A673 (cell line): ENCODE measurements at regions not wholly inside any gene's neighbourhood (a gene's known extent, or its start where the extent isn't known, plus 50 kb on each side); places are given as distances from the start of the nearest gene placed in this dataset.

Experiments used
- BruUV-seq: library from RNA; stranded (reverse); fragments of 400-500 nt; replicated peaks from 2 replicates; lab custom pipeline; 2021; lab: Mats Ljungman, UMichigan
- CTCF ChIA-PET: fragments of 300-600 bp; sonication (Branson Sonifier 250); formaldehyde crosslinking; loops from one replicate; lab custom pipeline; 2022; ENCODE audit warnings: antibody characterized with exemption; lab: Charles Lee
- POLR2A ChIA-PET: fragments of 300-600 bp; sonication (Branson Sonifier 250); formaldehyde crosslinking; loops from one replicate; lab custom pipeline; 2022; ENCODE audit warnings: antibody characterized with exemption; ENCODE audit not compliant: low non-redundant PET; lab: Charles Lee
- DNase-seq: peaks from one replicate; pipeline ENCODE4 v3.0.0-alpha.2; 2015; ENCODE audit warnings: low spot score
- H3K27ac ChIP-seq: fragments of 200-600 bp; sonication (generic); 2 replicates; pipeline ENCODE4 v1.5.1; 2016; ENCODE audit warnings: mixed run types, low read depth, mild to moderate bottlenecking, mixed read lengths, antibody characterized with exemption, low read length; ENCODE audit not compliant: poor library complexity, severe bottlenecking
- H3K27me3 ChIP-seq: fragments of 200-600 bp; sonication (generic); replicated peaks from 2 replicates; pipeline ENCODE4 v1.6.1; 2017; ENCODE audit warnings: mixed run types, low read depth, mild to moderate bottlenecking, mixed read lengths, antibody characterized with exemption, low read length; ENCODE audit not compliant: insufficient read depth, poor library complexity
- H3K36me3 ChIP-seq: fragments of 200-600 bp; sonication (generic); 2 replicates; pipeline ENCODE4 v1.6.1; 2016; ENCODE audit warnings: mixed run types, mild to moderate bottlenecking, mixed read lengths, antibody characterized with exemption, low read length; ENCODE audit not compliant: insufficient read depth, poor library complexity, severe bottlenecking
- H3K4me1 ChIP-seq: fragments of 200-600 bp; sonication (generic); 2 replicates; pipeline ENCODE4 v1.6.1; 2017; ENCODE audit warnings: mixed run types, mild to moderate bottlenecking, mixed read lengths, antibody characterized with exemption, low read length; ENCODE audit not compliant: insufficient read depth, poor library complexity, severe bottlenecking
- H3K4me3 ChIP-seq: fragments of 200-600 bp; sonication (generic); 2 replicates; pipeline ENCODE4 v1.5.1; 2016; ENCODE audit warnings: low read depth, mixed run types, mild to moderate bottlenecking, mixed read lengths, low read length; ENCODE audit not compliant: poor library complexity, severe bottlenecking
- H3K9me3 ChIP-seq: fragments of 200-600 bp; sonication (generic); 2 replicates; pipeline ENCODE4 v1.6.1; 2016; ENCODE audit warnings: mixed run types, low read depth, mild to moderate bottlenecking, mixed read lengths, antibody characterized with exemption, low read length; ENCODE audit not compliant: poor library complexity, severe bottlenecking
- EZH2 ChIP-seq: fragments of 200-600 bp; sonication (generic); IDR thresholded peaks from 2 replicates; pipeline ENCODE4 v1.6.1; 2017; ENCODE audit warnings: borderline replicate concordance, low read depth, mild to moderate bottlenecking, mixed read lengths, antibody characterized with exemption, low read length; ENCODE audit not compliant: poor library complexity, severe bottlenecking
- intact Hi-C: fragments of 100-400 bp; cut with micrococcal nuclease; formaldehyde crosslinking; loops from one replicate; pipeline ENCODE4 v1.10.0; 2022; ENCODE audit not compliant: unreplicated experiment
- TF ChIP-seq, protein P1 (sequence below): fragments of 300-800, 200-600 bp; sonication (generic); conservative IDR thresholded peaks from 2 replicates; pipeline ENCODE4 v1.5.1; 2017; ENCODE audit warnings: low read depth, mild to moderate bottlenecking, antibody characterized with exemption, low read length, moderate library complexity, mixed read lengths

DNA sequence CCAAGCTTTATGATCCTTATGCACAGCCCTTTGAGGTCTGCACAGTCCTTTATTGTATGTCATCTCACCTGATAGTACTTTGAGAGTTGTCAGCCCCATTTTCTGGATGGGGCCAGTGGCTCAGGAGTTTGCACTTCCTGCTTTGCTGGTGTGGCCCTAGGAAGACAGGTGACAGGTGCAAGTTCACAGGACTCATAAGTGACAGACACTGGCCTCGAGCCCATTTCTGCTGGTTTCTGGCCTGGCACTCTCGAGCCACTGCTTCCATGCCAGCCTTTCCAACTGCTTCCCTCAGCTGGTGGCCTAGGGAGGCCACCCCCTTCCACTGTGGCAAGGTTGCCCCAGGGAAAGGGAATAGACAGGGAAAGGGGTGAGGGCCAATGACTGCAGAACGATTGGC, 84.4 kb upstream of the CCL1 start:
- ChIA-PET CTCF (no interaction called here), POLR2A (no interaction called here)
- no peak overlapping the region for H3K4me3 ChIP-seq
- H3K27me3 ChIP-seq: no peaks in the 10 kb centered on the region
- intact Hi-C loops: no loop called here
- no TSS peak for BruUV-seq
- no peak for DNase-seq
- H3K9me3 ChIP-seq: no peaks in the 10 kb centered on the region
- H3K4me1 ChIP-seq: no peaks in the 10 kb centered on the region
- H3K36me3 ChIP-seq: no peaks in the 10 kb centered on the region
- no peak overlapping the region for H3K27ac ChIP-seq
- TF ChIP-seq, protein P1, sequence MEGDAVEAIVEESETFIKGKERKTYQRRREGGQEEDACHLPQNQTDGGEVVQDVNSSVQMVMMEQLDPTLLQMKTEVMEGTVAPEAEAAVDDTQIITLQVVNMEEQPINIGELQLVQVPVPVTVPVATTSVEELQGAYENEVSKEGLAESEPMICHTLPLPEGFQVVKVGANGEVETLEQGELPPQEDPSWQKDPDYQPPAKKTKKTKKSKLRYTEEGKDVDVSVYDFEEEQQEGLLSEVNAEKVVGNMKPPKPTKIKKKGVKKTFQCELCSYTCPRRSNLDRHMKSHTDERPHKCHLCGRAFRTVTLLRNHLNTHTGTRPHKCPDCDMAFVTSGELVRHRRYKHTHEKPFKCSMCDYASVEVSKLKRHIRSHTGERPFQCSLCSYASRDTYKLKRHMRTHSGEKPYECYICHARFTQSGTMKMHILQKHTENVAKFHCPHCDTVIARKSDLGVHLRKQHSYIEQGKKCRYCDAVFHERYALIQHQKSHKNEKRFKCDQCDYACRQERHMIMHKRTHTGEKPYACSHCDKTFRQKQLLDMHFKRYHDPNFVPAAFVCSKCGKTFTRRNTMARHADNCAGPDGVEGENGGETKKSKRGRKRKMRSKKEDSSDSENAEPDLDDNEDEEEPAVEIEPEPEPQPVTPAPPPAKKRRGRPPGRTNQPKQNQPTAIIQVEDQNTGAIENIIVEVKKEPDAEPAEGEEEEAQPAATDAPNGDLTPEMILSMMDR: no peak
- TF ChIP-seq EZH2: no peak

DNA sequence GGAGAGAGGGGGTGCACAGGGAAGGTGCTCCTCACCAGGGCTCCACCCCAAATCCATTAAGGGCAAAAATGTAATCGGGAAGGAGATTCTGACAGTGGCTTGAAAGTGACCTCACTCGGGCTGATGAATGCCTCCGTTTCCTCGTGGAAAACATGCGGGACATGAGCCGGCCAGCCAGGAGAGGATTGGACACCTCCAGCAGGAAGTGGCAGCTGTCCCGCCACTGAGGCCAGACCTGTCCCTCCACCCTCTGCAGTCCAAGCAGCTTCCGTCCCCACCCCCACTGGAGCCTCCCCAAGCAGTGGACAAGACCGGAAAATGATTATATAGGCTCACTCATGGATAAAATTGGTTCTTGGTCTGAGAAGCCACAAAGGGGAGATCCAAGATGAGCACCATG, 82.1 kb upstream of the CCL1 start:
- Histone ChIP-seq H3K4me1 (no peaks in the 10 kb centered on the region), H3K4me3 (no peak overlapping the region), H3K27me3 (no peaks in the 10 kb centered on the region), H3K9me3 (no peaks in the 10 kb centered on the region), H3K27ac (no peak overlapping the region), H3K36me3 (no peaks in the 10 kb centered on the region)
- CTCF ChIA-PET: no interaction called here
- BruUV-seq: no TSS peak
- TF ChIP-seq, protein P1: no peak
- TF ChIP-seq EZH2: no peak
- intact Hi-C loops: no loop called here
- DNase-seq: no peak
- POLR2A ChIA-PET: no interaction called here

- ChIA-PET POLR2A (no interaction called here), CTCF (no interaction called here)
- intact Hi-C loops: no loop called here
- DNase-seq: no peak
- Histone ChIP-seq H3K4me3 (no peak overlapping the region), H3K4me1 (no peaks in the 10 kb centered on the region), H3K36me3 (no peaks in the 10 kb centered on the region), H3K27me3 (no peaks in the 10 kb centered on the region), H3K9me3 (no peaks in the 10 kb centered on the region), H3K27ac (no peak overlapping the region)
- TF ChIP-seq, protein P1: no peak
- TF ChIP-seq EZH2: no peak
- BruUV-seq: no TSS peak
Observed at GRCh38 chr17:34443619-34444469, 80.8 kb upstream of the CCL1 start.
